Stimulated activated naive B cell treated with anti-CD40 and anti-IgM and Interleukin-4, amounts not matched to agents 10 μg/mL and 1 μg/mL and 100 μg/mL, for 72 hours (primary cell): ENCODE measurements at regions not wholly inside any gene's neighbourhood (a gene's known extent, or its start where the extent isn't known, plus 50 kb on each side); places are given as distances from the start of the nearest gene placed in this dataset.

Experiments used
- ATAC-seq, 2 donors: fragments of 150-1000 bp; cut with Tn5 transposase; replicated peaks; 2 replicates each; pipeline ENCODE4 v1.10.0; 2021; ENCODE audit warnings: moderate library complexity in 1 of 2
- DNase-seq: peaks from one replicate; pipeline ENCODE4 v3.0.0; 2021
- H3K27ac Mint-ChIP-seq: one replicate; pipeline ENCODE4 v1.8.0; 2022; ENCODE audit warnings: mild to moderate bottlenecking, mixed read lengths
- H3K27me3 Mint-ChIP-seq, 2 donors: one replicate each; pipeline ENCODE4 v1.8.0; 2022; ENCODE audit warnings: mixed read lengths in 2 of 2
- H3K36me3 Mint-ChIP-seq, 2 donors: one replicate each; pipeline ENCODE4 v1.8.0; 2022; ENCODE audit warnings: mixed read lengths in 2 of 2, mild to moderate bottlenecking in 1 of 2
- H3K4me1 Mint-ChIP-seq, 2 donors: one replicate each; pipeline ENCODE4 v1.8.0; 2022; ENCODE audit warnings: mixed read lengths in 2 of 2, mild to moderate bottlenecking in 1 of 2
- H3K4me3 Mint-ChIP-seq, 2 donors: one replicate each; pipeline ENCODE4 v1.8.0; 2022; ENCODE audit warnings: mild to moderate bottlenecking in 2 of 2, mixed read lengths in 2 of 2, moderate library complexity in 1 of 2
- H3K9me3 Mint-ChIP-seq, 2 donors: one replicate each; pipeline ENCODE4 v1.8.0; 2022; ENCODE audit warnings: mixed read lengths in 2 of 2, mild to moderate bottlenecking in 1 of 2

DNA sequence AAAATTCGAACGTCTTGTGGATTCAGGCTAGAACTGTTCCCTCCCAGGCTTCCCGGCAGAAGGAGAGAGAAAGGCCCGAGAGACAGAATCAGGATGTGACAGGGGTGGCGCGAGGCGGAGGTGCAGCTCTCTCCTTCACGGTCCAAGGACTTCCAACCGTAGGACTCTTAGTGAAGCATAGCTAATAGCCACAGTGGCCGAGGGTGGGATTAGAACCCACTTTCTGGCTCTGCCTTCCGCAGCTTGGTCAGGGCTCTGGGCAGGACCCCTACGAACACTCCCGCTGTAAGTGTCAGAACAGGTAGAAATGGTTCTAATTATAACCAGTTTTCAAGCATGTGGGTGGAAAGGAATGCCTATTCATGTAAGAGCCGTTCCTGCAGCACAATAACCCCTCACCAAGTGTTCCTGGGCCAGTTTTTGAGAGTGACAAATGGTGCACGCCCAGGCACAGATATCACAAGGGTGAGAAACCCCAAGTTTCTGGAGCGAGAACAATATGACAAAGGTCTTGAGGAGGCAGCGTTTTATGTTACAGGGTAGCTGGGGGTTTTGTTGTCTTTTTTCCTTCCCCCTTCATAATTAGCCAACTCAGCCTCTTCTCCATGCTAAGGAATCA is 86.4 kb downstream of the SYF2 start:
- Mint-ChIP-seq H3K27me3 (peaks cover 29 to 33% of the 10 kb centered on the region in 2 donors), H3K4me3 (no peak overlapping the region)
- peak; percentile 67 to 82 for ATAC-seq

DNA sequence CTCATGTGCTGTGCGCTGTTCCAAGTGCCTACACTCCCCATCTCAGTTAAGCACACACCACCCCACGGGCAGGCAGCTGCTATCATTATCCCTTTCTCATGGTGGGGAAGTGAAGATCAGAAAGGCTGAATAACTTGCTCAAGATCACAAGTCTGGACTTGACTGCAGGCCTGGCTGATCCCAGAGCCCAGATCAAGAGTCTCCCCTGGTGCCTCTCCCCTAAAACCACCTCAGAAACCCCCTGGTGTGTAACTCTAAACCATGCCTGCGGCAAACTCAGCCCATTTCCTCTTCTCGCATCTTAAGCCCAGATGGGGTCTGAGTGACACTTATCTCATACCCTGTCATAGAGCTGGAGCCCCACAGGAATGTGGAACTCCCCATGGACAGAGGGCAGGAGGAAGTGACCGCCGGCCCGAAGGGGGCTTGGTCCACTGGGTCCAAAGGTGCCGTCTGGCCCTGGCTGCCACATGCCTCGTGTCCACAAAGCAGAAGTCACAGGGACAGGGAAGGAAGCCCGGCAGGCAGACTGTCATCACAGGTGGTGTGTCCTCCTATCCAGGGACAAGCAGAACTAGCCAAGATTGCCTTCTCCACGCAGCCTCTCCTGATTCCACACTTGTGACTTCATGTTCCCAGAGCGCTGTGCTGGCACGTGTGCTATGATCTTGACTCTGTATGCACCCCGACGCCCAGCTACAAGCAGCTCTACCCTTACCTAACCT is 92.1 kb downstream of the SYF2 start:
- Mint-ChIP-seq H3K4me3 (peak overlapping the region; percentile 11 to 51), H3K27ac (peak overlapping the region; percentile 83), H3K36me3 (no peaks in the 10 kb centered on the region), H3K27me3 (peaks cover 16 to 36% of the 10 kb centered on the region in 2 donors), H3K9me3 (no peaks in the 10 kb centered on the region), H3K4me1 (peaks cover 18 to 30% of the 10 kb centered on the region in 2 donors)
- DNase-seq (peak; percentile 62), ATAC-seq (peak; percentile 95 to 96)

More for the DNA sequence above, 86.4 kb downstream of the SYF2 start:
- Mint-ChIP-seq H3K9me3 (no peaks in the 10 kb centered on the region), H3K36me3 (no peaks in the 10 kb centered on the region), H3K27ac (peak overlapping the region; percentile 14), H3K4me1 (peaks cover 16 to 17% of the 10 kb centered on the region in 2 donors)
- peak; percentile 11 for DNase-seq

DNA sequence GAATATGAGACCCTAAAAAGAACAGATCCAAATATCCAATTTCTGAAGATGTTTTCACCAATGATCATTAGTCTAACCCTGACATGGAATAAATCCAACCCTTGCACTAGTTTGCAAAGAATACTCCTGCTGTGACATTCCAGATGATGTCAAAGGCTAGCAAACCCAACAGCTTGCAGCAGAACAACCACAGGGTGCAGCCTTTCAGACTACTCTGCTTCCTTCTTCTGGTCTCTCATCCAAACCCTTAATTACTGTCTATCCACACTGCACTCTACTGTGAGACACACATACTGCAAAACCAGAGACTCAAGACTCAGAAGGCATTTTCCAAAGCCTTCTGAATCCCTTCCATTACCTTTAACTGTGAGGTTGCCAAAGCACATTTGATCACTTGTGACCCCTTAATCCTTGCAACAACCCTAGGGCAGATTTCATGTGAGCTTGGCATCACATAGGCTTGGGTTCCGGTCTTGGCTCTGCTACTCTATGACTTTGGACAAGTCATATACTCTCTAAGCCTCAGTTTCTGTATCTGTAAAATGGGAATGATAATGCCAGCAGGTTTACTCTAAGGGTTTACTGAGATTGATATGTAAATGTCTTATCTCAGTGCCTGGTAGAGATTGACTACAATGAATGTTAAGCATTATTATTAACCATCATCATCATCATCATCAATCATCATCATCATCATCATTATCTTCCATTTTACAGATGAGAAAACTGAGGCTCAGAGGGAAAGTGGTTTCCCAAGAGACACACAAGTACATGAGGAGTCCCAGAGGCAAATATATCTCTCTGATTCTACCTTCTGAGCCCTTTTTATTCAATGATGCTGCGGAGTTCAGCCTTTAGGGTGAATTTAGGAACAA is 94.5 kb downstream of the SYF2 start:
- no peak for DNase-seq
- ATAC-seq: no peak
- H3K27me3 Mint-ChIP-seq: peaks cover 13 to 36% of the 10 kb centered on the region in 2 donors
- no peak overlapping the region for H3K4me3 Mint-ChIP-seq
- no peaks in the 10 kb centered on the region for H3K9me3 Mint-ChIP-seq
- H3K27ac Mint-ChIP-seq: no peak overlapping the region
- peaks cover 18 to 30% of the 10 kb centered on the region in 2 donors for H3K4me1 Mint-ChIP-seq
- no peaks in the 10 kb centered on the region for H3K36me3 Mint-ChIP-seq

DNA sequence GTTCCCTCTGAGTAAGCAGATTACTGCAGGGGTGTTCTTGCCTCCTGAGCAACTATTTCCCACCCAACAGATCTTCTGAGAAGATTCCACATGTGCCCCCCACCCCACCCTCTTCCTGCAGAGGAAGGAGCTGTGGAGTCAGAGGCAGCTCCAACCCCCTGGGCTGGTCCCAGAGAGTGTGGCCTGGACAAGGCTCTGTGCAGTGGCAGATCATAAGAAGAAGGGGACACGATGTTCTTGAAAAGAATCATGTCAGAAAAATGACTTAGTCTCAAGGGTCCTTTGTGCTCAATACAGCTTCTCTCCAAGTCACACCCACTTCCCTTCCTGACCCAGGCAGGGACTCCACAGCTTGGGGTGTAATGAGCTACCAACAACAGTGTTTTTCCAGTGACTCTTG is 95.2 kb downstream of the SYF2 start:
- no peak overlapping the region for H3K27ac Mint-ChIP-seq
- no peaks in the 10 kb centered on the region for H3K9me3 Mint-ChIP-seq
- ATAC-seq (no peak), DNase-seq (no peak)
- H3K36me3 Mint-ChIP-seq: no peaks in the 10 kb centered on the region
- no peak overlapping the region for H3K4me3 Mint-ChIP-seq
- peaks cover 18 to 30% of the 10 kb centered on the region in 2 donors for H3K4me1 Mint-ChIP-seq
- H3K27me3 Mint-ChIP-seq: peaks cover 13 to 36% of the 10 kb centered on the region in 2 donors

DNA sequence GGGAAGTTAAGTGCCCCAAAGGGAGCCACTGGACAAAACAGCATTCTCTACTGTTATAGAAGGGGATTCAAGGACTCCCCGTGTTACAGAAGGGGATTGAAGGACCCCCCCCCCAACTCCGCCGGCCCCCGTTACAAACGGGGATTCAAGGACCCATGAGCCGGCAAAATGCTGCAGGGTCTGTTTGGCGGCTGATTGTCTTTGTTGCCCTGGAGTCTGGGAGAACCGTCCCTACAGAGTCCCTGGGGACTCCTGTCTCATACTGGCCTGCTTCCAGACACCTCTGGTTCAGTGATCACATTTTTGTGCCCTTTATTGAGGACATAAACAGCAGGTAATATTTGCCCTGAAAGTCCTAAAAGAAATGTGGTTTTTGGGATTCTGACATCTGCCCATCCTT is 96.4 kb downstream of the SYF2 start:
- Mint-ChIP-seq H3K4me3 (no peak overlapping the region), H3K9me3 (no peaks in the 10 kb centered on the region), H3K27ac (no peak overlapping the region), H3K27me3 (peaks cover 14 to 31% of the 10 kb centered on the region in 2 donors), H3K36me3 (no peaks in the 10 kb centered on the region), H3K4me1 (peaks cover 16 to 30% of the 10 kb centered on the region in 2 donors)
- DNase-seq (no peak), ATAC-seq (no peak)

DNA sequence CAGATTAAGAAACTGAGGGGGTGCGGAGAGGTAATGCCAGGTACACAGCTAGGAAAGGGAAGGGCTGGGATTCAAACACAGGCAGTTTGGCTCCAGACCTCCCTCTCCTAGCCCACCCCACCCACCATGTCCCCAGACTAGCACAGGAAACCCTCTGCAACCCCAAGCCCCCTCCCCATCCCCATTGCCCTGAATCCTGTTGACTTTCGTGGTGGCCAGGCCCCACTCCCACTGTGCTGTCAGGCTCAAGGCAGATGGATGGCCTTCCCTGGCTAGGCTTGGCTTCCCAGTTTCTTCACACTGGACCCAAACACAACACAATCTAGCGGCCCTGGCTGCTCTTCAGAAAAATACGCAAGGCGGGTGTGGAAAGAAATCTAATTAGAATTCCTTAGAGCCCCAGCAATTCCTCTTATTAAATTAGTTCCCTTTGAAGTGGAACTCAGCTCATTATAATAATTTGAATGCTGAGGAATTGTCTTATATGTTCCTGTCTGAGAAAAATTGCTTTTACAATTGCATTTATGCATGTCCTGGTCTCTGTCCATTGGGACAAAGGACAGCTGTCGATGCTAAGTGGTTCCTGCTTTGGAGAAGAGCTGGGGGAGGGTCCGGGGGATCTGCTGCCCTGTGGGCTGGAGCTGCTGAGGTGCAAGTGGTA is 97.4 kb downstream of the SYF2 start:
- Mint-ChIP-seq H3K36me3 (no peaks in the 10 kb centered on the region), H3K27me3 (peaks cover 16 to 22% of the 10 kb centered on the region in 2 donors), H3K4me1 (peaks cover 8 to 21% of the 10 kb centered on the region in 2 donors), H3K9me3 (no peaks in the 10 kb centered on the region), H3K27ac (no peak overlapping the region), H3K4me3 (no peak overlapping the region)
- no peak for DNase-seq
- no peak for ATAC-seq

DNA sequence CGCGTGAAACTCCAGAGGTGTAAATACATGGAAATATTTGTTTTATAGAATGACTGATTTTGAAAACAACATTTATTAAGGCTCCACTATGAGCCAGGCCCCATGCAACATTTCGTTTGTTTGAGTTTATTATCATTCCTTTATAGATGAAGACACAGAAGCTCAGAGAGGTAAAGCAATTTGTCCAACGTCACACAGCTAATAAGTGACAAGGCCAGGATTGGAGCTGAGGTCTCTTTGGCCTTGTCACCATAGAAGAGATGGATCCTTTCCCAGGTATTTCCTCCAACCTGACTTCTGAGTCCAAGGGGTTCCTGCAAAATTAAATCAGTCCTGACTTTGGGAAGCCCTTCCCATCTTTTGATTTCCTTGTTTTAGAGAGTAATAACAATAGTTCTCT is 98.0 kb downstream of the SYF2 start:
- no peaks in the 10 kb centered on the region for H3K36me3 Mint-ChIP-seq
- no peak overlapping the region for H3K27ac Mint-ChIP-seq
- DNase-seq (no peak), ATAC-seq (no peak)
- no peaks in the 10 kb centered on the region for H3K9me3 Mint-ChIP-seq
- peaks cover 12 to 16% of the 10 kb centered on the region in 2 donors for H3K27me3 Mint-ChIP-seq
- no peak overlapping the region for H3K4me3 Mint-ChIP-seq
- H3K4me1 Mint-ChIP-seq: peaks cover 7 to 15% of the 10 kb centered on the region in 2 donors

DNA sequence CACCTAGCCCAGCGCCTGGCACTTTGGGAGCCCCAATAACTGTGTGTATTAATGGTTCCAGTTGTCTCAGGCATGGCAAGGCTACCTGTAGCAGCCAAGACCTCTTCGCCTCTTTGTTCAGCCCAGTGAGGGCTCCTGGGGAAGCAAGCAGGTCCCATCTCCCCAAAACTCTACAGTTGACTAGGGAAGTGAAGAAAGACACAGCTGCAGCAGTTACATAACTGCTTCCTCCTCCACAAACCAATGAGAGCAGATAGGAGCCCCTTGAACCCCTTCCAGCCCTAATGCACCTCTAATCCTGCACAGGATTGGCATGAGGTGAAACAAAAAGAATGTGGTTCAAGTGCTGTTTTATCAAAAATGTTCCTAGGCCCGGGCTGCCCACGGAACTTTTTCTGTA is 100.5 kb downstream of the SYF2 start:
- Mint-ChIP-seq H3K27ac (no peak overlapping the region), H3K4me3 (no peak overlapping the region), H3K4me1 (peaks cover 8 to 16% of the 10 kb centered on the region in 2 donors), H3K36me3 (no peaks in the 10 kb centered on the region), H3K27me3 (peaks cover 5 to 7% of the 10 kb centered on the region in 2 donors), H3K9me3 (no peaks in the 10 kb centered on the region)
- ATAC-seq (no peak), DNase-seq (no peak)

DNA sequence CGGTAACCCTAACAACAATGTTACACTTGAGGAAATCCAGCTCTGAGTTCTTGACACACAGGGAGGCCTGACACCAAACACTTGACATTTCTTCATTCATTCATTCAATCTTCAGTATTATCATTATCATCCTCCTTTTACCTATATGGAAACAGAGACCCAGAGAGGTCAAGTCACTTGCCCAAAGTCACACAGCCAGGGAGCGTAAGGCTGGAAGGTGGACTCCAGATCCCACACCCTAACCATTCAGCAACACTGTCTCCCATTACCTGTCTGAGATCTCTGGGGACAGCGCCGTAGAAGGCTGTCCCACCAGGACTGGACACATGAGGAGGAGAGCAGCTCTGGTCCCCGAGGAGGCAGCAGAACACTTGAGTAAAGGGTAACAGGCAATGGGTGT is 101.4 kb downstream of the SYF2 start:
- Mint-ChIP-seq H3K4me1 (peaks cover 11 to 16% of the 10 kb centered on the region in 2 donors), H3K4me3 (no peak overlapping the region), H3K9me3 (no peaks in the 10 kb centered on the region), H3K27ac (no peak overlapping the region), H3K36me3 (peaks cover 0 to 2% of the 10 kb centered on the region in 2 donors), H3K27me3 (peaks cover 0 to 3% of the 10 kb centered on the region in 2 donors)
- ATAC-seq: no peak
- DNase-seq: no peak

DNA sequence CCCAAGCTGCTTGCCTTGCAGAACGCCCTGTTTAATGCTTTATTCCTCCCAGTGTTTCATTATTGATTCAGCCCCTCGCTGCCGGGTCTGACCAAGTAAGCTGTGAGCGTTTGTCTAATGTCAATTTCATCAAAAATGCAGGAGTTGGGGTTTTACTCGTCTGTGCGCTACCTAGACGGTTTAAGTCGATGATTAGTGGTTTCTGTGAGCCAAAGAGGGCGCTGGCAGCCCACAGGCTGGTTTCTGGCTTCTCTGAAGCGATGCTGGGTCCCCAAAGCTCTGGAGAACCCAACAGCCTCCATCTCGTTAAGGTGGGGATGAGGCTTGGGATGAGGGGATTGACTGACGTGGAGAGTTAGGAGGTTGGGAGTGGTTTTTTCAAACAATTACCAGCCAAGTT is 102.9 kb downstream of the SYF2 start:
- ATAC-seq: no peak
- no peak overlapping the region for H3K27ac Mint-ChIP-seq
- no peak for DNase-seq
- H3K36me3 Mint-ChIP-seq: peaks cover 0 to 2% of the 10 kb centered on the region in 2 donors
- peaks cover 0 to 3% of the 10 kb centered on the region in 2 donors for H3K27me3 Mint-ChIP-seq
- no peak overlapping the region for H3K4me3 Mint-ChIP-seq
- no peaks in the 10 kb centered on the region for H3K9me3 Mint-ChIP-seq
- H3K4me1 Mint-ChIP-seq: peaks cover 11 to 16% of the 10 kb centered on the region in 2 donors

DNA sequence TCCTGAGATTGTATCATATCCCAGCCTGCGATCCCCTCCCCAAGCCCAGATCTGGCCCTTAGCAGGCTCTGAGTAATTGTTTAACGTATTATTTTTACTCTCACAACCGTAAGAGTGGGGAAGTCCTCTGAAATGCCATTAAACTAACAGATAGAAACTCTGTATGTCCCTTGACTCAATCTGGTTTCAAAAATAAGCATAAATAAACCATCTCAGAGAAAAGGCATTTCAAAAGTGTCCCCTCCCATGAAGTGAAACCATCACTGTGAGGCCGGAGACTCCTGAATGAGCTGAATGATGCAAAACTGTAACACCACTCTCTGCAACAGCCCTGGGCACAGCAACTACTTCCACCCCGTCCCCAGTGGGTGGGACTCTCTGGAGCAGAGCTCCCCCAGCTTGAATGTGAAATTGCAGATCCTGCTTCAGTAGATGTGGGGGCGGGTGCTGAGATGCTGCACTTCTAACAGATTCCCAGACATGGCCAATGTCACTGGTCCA is 104.1 kb downstream of the SYF2 start:
- DNase-seq (peak; percentile 35), ATAC-seq (peak; percentile 85 to 88)
- no peaks in the 10 kb centered on the region for H3K9me3 Mint-ChIP-seq
- H3K27ac Mint-ChIP-seq: peak overlapping the region; percentile 51
- H3K4me1 Mint-ChIP-seq: peaks cover 11 to 16% of the 10 kb centered on the region in 2 donors
- H3K27me3 Mint-ChIP-seq: peaks cover 0 to 3% of the 10 kb centered on the region in 2 donors
- H3K4me3 Mint-ChIP-seq: no peak overlapping the region
- peaks cover 0 to 2% of the 10 kb centered on the region in 2 donors for H3K36me3 Mint-ChIP-seq

DNA sequence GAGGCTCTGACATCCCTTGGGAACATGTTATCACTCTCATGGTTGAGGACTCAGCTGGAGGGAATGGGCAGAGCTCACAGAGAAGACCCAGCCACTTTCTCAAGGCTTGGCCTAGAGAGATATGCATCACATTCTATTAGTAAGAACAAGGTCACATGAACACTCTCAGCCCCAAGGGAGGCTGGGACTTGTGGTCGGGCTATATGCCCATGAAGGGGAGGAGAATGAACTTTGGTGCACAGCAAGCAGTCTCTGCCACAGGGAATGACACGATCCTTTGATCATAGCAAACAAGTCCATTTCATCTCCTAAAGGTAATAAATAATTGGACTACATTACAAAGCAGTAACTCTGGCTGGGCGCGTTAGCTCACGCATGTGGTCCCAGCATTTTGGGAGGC is 105.7 kb downstream of the SYF2 start:
- peak; percentile 22 to 55 for ATAC-seq
- H3K27me3 Mint-ChIP-seq: peaks cover 0 to 3% of the 10 kb centered on the region in 2 donors
- no peak overlapping the region for H3K27ac Mint-ChIP-seq
- DNase-seq: no peak
- no peak overlapping the region for H3K4me3 Mint-ChIP-seq
- peaks cover 11 to 16% of the 10 kb centered on the region in 2 donors for H3K4me1 Mint-ChIP-seq
- peaks cover 0 to 2% of the 10 kb centered on the region in 2 donors for H3K36me3 Mint-ChIP-seq
- no peaks in the 10 kb centered on the region for H3K9me3 Mint-ChIP-seq

DNA sequence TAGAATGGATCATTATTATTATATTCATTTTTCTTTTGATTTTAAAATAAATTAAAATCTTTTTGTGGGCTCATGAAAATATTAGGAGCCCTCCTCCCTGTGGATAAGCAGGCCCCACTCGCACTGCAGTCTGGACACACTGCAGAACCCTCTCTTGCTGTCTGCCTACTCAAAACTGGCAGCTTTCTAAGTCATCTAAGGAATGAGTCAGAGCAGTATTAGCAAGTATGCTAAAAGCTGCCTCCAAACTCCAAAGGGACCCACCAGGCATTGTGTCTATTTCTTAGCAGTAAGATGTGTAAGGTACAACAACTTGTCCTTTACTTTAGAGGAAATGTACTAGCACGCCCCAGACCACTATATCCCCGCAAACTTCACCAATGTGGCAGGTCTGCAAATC is 108.8 kb downstream of the SYF2 start:
- no peaks in the 10 kb centered on the region for H3K9me3 Mint-ChIP-seq
- no peak for DNase-seq
- ATAC-seq: peak; percentile 47 to 69
- no peaks in the 10 kb centered on the region for H3K27me3 Mint-ChIP-seq
- peaks cover 24 to 33% of the 10 kb centered on the region in 2 donors for H3K4me1 Mint-ChIP-seq
- no peak overlapping the region for H3K27ac Mint-ChIP-seq
- no peak overlapping the region for H3K4me3 Mint-ChIP-seq
- peaks cover 0 to 2% of the 10 kb centered on the region in 2 donors for H3K36me3 Mint-ChIP-seq

DNA sequence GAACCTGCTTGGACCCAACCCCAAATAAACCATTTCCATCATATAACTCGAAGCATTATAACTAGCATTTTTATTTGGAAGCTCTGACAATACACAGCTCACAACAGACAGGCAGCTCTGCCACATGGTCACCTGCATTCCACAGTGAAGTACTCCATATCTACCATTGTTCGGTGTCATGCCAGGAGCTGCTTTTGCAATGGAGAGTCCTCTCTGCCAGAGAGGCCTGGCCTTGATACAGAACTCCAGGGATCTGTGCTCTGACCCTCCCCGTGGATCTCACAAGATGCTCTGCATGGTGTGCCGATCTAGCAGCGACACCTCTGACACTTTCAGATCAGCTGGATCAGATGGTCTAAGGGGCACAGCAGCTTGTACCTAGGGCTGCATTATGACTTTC is 109.6 kb downstream of the SYF2 start:
- Mint-ChIP-seq H3K27ac (peak overlapping the region; percentile 59), H3K36me3 (peaks cover 0 to 2% of the 10 kb centered on the region in 2 donors), H3K4me3 (no peak overlapping the region), H3K27me3 (no peaks in the 10 kb centered on the region), H3K4me1 (peaks cover 21 to 28% of the 10 kb centered on the region in 2 donors), H3K9me3 (no peaks in the 10 kb centered on the region)
- ATAC-seq (no peak), DNase-seq (no peak)
